C4-2B (cell line): ENCODE measurements at regions not wholly inside any gene's neighbourhood (a gene's known extent, or its start where the extent isn't known, plus 50 kb on each side); places are given as distances from the start of the nearest gene placed in this dataset.

ENCODE experiments used
- CTCF ChIP-seq: fragments of 450-650 bp; conservative IDR thresholded peaks from 2 replicates; pipeline ENCODE4 v1.5.1; 2017; ENCODE audit warnings: mild to moderate bottlenecking
- ZFX ChIP-seq: fragments of 450-650 bp; IDR thresholded peaks from 2 replicates; pipeline ENCODE4 v1.6.1; 2017

- no peak for TF ChIP-seq CTCF
- TF ChIP-seq ZFX, result no peak
Observed at GRCh38 chr15:72866182-72866581, 82.6 kb upstream of the ADPGK start.
